GM12878 (cell line): ENCODE measurements at regions not wholly inside any gene's neighbourhood (a gene's known extent, or its start where the extent isn't known, plus 50 kb on each side); places are given as distances from the start of the nearest gene placed in this dataset.

Experiments
- CTCF ChIP-seq, 3 experiments: IDR thresholded peaks in 2 of 3; conservative IDR thresholded peaks in 1 of 3; 2 replicates each; pipeline ENCODE4 v1.5.1; 2011; ENCODE audit warnings: low read depth in 3 of 3, low read length in 3 of 3, mild to moderate bottlenecking in 3 of 3, control low read depth in 2 of 3, moderate library complexity in 2 of 3, inconsistent platforms in 1 of 3, mixed read lengths in 1 of 3; ENCODE audit not compliant: control insufficient read depth in 2 of 3, insufficient read depth in 1 of 3; ENCODE audit errors: extremely low read depth in 1 of 3
- EGR1 ChIP-seq, 2 experiments: IDR thresholded peaks; 1 replicate in 1 of 2; 2 replicates in 1 of 2; pipeline ENCODE4 v1.6.1; 2011 to 2012; ENCODE audit warnings: low read depth in 2 of 2, low read length in 2 of 2, borderline replicate concordance in 1 of 2, mild to moderate bottlenecking in 1 of 2, moderate library complexity in 1 of 2
- FOS ChIP-seq: IDR thresholded peaks from 3 replicates; pipeline ENCODE4 v1.6.1; 2011; ENCODE audit warnings: borderline replicate concordance; ENCODE audit not compliant: insufficient read length; ENCODE audit errors: extremely low read depth
- POLR2AphosphoS5 ChIP-seq: IDR thresholded peaks from 2 replicates; pipeline ENCODE4 v1.6.1; 2011; ENCODE audit warnings: mild to moderate bottlenecking, low read length, inconsistent platforms
- YY1 ChIP-seq: IDR thresholded peaks from 2 replicates; pipeline ENCODE4 v1.6.1; 2011; ENCODE audit warnings: low read depth, mild to moderate bottlenecking, low read length
- TF ChIP-seq, protein P1 (sequence below): fragments of 450-650 bp; IDR thresholded peaks from 2 replicates; pipeline ENCODE4 v1.6.1; 2016; ENCODE audit warnings: mild to moderate bottlenecking, moderate library complexity, borderline replicate concordance

DNA sequence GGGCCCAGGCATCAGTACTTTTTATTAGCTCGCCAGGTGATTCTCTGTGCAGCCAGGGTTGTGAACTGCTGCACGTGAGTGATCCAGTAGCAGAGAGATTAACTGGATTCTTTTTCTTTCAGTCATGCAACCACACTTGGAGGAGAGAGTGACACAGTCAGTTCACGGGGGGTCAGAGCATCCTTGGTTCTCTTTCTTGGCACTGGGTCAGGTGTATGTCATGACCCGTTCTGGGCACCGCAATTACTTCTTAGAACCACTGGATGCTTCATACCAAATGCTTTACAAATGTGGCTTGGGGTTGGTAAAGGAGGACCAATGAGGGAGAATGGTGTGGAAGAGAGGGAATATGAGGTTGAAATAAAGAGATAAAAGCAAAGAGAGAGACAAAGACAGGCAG lies 368.7 kb downstream of the MLLT3 start:
- TF ChIP-seq YY1 (no peak), FOS (no peak), EGR1 (IDR thresholded peaks at IDR 0.05; ENCODE audit: borderline replicate concordance in 1 of 2, low read depth in 2 of 2, low read length in 2 of 2) (no peak), POLR2AphosphoS5 (no peak), CTCF (IDR thresholded peaks at IDR 0.05 in 2 of 3, conservative IDR thresholded peaks at IDR 0.05 in 1 of 3; ENCODE audit: control insufficient read depth in 2 of 3, extremely low read depth in 1 of 3, insufficient read depth in 1 of 3, low read depth in 3 of 3, low read length in 3 of 3) (no peak)
- TF ChIP-seq, protein P1, sequence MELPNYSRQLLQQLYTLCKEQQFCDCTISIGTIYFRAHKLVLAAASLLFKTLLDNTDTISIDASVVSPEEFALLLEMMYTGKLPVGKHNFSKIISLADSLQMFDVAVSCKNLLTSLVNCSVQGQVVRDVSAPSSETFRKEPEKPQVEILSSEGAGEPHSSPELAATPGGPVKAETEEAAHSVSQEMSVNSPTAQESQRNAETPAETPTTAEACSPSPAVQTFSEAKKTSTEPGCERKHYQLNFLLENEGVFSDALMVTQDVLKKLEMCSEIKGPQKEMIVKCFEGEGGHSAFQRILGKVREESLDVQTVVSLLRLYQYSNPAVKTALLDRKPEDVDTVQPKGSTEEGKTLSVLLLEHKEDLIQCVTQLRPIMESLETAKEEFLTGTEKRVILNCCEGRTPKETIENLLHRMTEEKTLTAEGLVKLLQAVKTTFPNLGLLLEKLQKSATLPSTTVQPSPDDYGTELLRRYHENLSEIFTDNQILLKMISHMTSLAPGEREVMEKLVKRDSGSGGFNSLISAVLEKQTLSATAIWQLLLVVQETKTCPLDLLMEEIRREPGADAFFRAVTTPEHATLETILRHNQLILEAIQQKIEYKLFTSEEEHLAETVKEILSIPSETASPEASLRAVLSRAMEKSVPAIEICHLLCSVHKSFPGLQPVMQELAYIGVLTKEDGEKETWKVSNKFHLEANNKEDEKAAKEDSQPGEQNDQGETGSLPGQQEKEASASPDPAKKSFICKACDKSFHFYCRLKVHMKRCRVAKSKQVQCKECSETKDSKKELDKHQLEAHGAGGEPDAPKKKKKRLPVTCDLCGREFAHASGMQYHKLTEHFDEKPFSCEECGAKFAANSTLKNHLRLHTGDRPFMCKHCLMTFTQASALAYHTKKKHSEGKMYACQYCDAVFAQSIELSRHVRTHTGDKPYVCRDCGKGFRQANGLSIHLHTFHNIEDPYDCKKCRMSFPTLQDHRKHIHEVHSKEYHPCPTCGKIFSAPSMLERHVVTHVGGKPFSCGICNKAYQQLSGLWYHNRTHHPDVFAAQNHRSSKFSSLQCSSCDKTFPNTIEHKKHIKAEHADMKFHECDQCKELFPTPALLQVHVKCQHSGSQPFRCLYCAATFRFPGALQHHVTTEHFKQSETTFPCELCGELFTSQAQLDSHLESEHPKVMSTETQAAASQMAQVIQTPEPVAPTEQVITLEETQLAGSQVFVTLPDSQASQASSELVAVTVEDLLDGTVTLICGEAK: no peak
